Trophoblast cell (in vitro differentiated cells and primary cell): ENCODE measurements at regions not wholly inside any gene's neighbourhood (a gene's known extent, or its start where the extent isn't known, plus 50 kb on each side); places are given as distances from the start of the nearest gene placed in this dataset.
A peak's percentile ranks its signal among the peaks of the same experiment; 100 is the strongest.

Source experiments
- DNase-seq, 2 donors: peaks; one replicate each; pipeline ENCODE4 v3.0.0-alpha.2; 2016
- H2AFZ ChIP-seq: 2 replicates; pipeline ENCODE4 v1.6.1; 2013; ENCODE audit warnings: low read length, moderate library complexity, mild to moderate bottlenecking; ENCODE audit not compliant: insufficient read depth, poor library complexity
- H2AK5ac ChIP-seq: 2 replicates; pipeline ENCODE4 v1.6.1; 2013; ENCODE audit warnings: mild to moderate bottlenecking, low read length
- H2BK120ac ChIP-seq: 2 replicates; pipeline ENCODE4 v1.6.1; 2013; ENCODE audit warnings: low read length, mild to moderate bottlenecking, moderate library complexity; ENCODE audit not compliant: insufficient read depth, poor library complexity
- H2BK12ac ChIP-seq: 2 replicates; pipeline ENCODE4 v1.6.1; 2013; ENCODE audit warnings: mild to moderate bottlenecking, low read length, moderate library complexity
- H2BK5ac ChIP-seq: 2 replicates; pipeline ENCODE4 v1.6.1; 2013; ENCODE audit warnings: low read length, low read depth, moderate library complexity, mild to moderate bottlenecking; ENCODE audit not compliant: poor library complexity
- H3K14ac ChIP-seq: 2 replicates; pipeline ENCODE4 v1.6.1; 2013; ENCODE audit warnings: mild to moderate bottlenecking, low read length
- H3K18ac ChIP-seq: 2 replicates; pipeline ENCODE4 v1.6.1; 2013; ENCODE audit warnings: mild to moderate bottlenecking, low read length
- H3K23ac ChIP-seq: 2 replicates; pipeline ENCODE4 v1.6.1; 2013; ENCODE audit warnings: low read length
- H3K27ac ChIP-seq: 2 replicates; pipeline ENCODE4 v1.5.1; 2013; ENCODE audit warnings: low read depth, mild to moderate bottlenecking, inconsistent platforms, low read length, moderate library complexity
- H3K27me3 ChIP-seq: 2 replicates; pipeline ENCODE4 v1.6.1; 2013; ENCODE audit warnings: inconsistent platforms, mild to moderate bottlenecking, low read length, moderate library complexity; ENCODE audit not compliant: insufficient read depth
- H3K36me3 ChIP-seq, 2 experiments: 1 replicate in 1 of 2; 2 replicates in 1 of 2; pipeline ENCODE4 v1.6.1; 2013; ENCODE audit warnings: low read length in 2 of 2, mild to moderate bottlenecking in 2 of 2, moderate library complexity in 1 of 2; ENCODE audit not compliant: insufficient read depth in 2 of 2, control insufficient read depth in 1 of 2
- H3K4ac ChIP-seq: 2 replicates; pipeline ENCODE4 v1.6.1; 2013; ENCODE audit warnings: low read depth, mild to moderate bottlenecking, low read length, moderate library complexity
- H3K4me1 ChIP-seq, 2 experiments: 1 replicate in 1 of 2; 2 replicates in 1 of 2; pipeline ENCODE4 v1.6.1; 2013; ENCODE audit warnings: low read length in 2 of 2, mild to moderate bottlenecking in 2 of 2, moderate library complexity in 1 of 2; ENCODE audit not compliant: insufficient read depth in 2 of 2, control insufficient read depth in 1 of 2
- H3K4me2 ChIP-seq: 2 replicates; pipeline ENCODE4 v1.6.1; 2013; ENCODE audit warnings: inconsistent platforms, mild to moderate bottlenecking, low read length, moderate library complexity
- H3K4me3 ChIP-seq: 2 replicates; pipeline ENCODE4 v1.5.1; 2013; ENCODE audit warnings: mild to moderate bottlenecking, low read depth, low read length, inconsistent platforms
- H3K79me1 ChIP-seq: one replicate; pipeline ENCODE4 v1.6.1; 2013; ENCODE audit warnings: low read length
- H3K79me2 ChIP-seq: 2 replicates; pipeline ENCODE4 v1.6.1; 2013; ENCODE audit warnings: low read length, mild to moderate bottlenecking; ENCODE audit not compliant: control insufficient read depth, insufficient read depth, poor library complexity
- H3K9ac ChIP-seq: 2 replicates; pipeline ENCODE4 v1.6.1; 2013; ENCODE audit warnings: mild to moderate bottlenecking, low read length
- H3K9me3 ChIP-seq: 2 replicates; pipeline ENCODE4 v1.6.1; 2013; ENCODE audit warnings: low read depth, mild to moderate bottlenecking, control low read depth, inconsistent platforms, low read length; ENCODE audit not compliant: insufficient read depth
- H4K12ac ChIP-seq: 2 replicates; pipeline ENCODE4 v1.6.1; 2013; ENCODE audit warnings: low read depth, mild to moderate bottlenecking, low read length, moderate library complexity
- H4K8ac ChIP-seq: 2 replicates; pipeline ENCODE4 v1.6.1; 2013; ENCODE audit warnings: low read depth, mild to moderate bottlenecking, low read length, moderate library complexity
- H4K91ac ChIP-seq: one replicate; pipeline ENCODE4 v1.6.1; 2013; ENCODE audit warnings: low read depth, mild to moderate bottlenecking, low read length, moderate library complexity
- WGBS: extraction: QIAGEN DNeasy Blood & Tissue Kit; methylation state at CpG from one replicate; pipeline ENCODE4 v1.1.7; 2013; ENCODE audit warnings: missing lambda C conversion rate; ENCODE audit not compliant: insufficient read length, insufficient coverage; ENCODE audit errors: extremely low coverage; 5-methylcytosine and 5-hydroxymethylcytosine counted together

DNA sequence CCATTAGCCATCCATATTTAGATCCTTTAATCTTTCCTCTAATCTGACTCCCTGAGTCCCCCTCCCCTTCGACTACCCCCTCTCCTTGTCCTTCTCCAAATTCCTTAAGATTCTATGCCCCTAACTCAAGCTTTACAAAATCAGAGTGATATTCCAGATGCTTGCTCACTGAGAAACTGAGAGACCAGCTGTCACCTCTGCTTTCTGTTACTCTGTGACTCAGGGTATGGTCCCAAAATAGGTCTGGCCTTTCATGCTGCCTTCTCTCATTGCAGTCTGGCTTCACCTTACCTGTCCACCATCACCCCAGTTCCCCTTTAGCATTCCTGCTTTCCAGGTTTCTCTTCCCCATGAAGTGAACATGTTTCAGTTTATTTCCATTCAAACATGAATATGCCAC lies 383.3 kb upstream of the SLC30A5 start:
- Histone ChIP-seq H2BK5ac (no peak overlapping the region), H3K4me1 (peaks cover 3 to 5% of the 10 kb centered on the region in 2 experiments), H4K8ac (no peak overlapping the region), H3K18ac (no peak overlapping the region), H3K79me1 (no peaks in the 10 kb centered on the region), H3K4ac (no peak overlapping the region), H2BK120ac (no peak overlapping the region), H3K4me3 (no peak overlapping the region), H2AK5ac (no peak overlapping the region), H2BK12ac (no peak overlapping the region), H3K9ac (no peak overlapping the region), H3K14ac (no peak overlapping the region), H3K27ac (no peak overlapping the region), H3K23ac (no peak overlapping the region), H3K36me3 (no peaks in the 10 kb centered on the region), H3K9me3 (no peaks in the 10 kb centered on the region), H3K4me2 (no peak overlapping the region), H3K27me3 (no peaks in the 10 kb centered on the region), H3K79me2 (peaks cover 2% of the 10 kb centered on the region), H4K91ac (no peak overlapping the region), H2AFZ (no peak overlapping the region), H4K12ac (no peak overlapping the region)
- WGBS = no CpG with 5 or more reads among the region's 1 CpG
- DNase-seq = no peak

DNA sequence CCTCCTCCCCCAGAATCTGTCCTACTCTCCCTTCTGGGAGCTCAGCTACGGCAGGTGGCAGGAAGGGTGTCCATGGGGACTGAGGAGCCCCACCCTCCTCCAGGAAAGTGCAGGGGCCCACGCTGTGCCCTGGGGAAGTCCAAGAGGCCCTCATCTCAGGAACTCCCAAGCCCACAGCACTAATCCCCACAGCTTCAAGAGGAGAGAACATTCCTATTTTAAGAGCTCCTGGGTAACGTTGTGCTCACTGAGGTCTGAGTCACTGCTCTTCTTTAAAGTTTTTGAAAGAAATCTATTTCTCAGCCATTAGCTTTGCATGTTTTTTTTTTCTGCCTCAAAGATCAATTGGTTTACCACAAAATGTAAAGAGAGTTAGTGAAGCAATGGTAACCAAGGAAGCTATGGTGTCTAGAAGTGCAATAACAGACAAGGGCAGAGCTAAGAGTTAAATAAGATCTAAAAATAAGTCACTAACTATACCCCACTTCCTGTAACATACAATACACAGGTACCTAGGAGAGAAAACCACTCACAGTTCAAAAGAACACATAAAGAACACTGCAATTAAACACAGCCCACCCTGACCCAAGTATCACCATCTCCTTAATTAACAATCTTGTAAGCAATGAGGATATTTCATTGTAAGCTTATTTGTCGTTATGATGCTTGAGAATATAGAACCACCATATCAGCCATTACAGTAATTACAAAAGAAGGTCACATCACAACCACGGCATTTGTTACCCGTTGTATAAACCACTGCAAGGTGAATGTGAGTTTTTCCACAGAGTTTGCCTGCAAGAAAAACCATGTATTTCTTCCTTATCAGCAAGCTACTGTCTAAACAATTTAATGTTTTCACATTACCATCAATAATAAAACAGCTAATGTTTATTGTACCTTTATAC lies 382.3 kb upstream of the SLC30A5 start:
- Histone ChIP-seq H3K27me3 (no peaks in the 10 kb centered on the region), H3K4me3 (no peak overlapping the region), H3K18ac (no peak overlapping the region), H3K79me2 (peaks cover 2% of the 10 kb centered on the region), H2BK12ac (peak overlapping the region; percentile 45), H2BK120ac (no peak overlapping the region), H3K14ac (peak overlapping the region; percentile 73), H2AFZ (no peak overlapping the region), H4K91ac (peak overlapping the region; percentile 68), H3K4me1 (peaks cover 3 to 5% of the 10 kb centered on the region in 2 experiments), H3K4me2 (no peak overlapping the region), H2BK5ac (no peak overlapping the region), H4K12ac (no peak overlapping the region), H3K36me3 (no peaks in the 10 kb centered on the region), H3K4ac (no peak overlapping the region), H3K9me3 (no peaks in the 10 kb centered on the region), H4K8ac (peak overlapping the region; percentile 51), H2AK5ac (no peak overlapping the region), H3K23ac (no peak overlapping the region), H3K27ac (no peak overlapping the region), H3K9ac (no peak overlapping the region), H3K79me1 (no peaks in the 10 kb centered on the region)
- DNase-seq = no peak
- whole genome bisulfite sequencing = no CpG with 5 or more reads among the region's 6 CpGs

DNA sequence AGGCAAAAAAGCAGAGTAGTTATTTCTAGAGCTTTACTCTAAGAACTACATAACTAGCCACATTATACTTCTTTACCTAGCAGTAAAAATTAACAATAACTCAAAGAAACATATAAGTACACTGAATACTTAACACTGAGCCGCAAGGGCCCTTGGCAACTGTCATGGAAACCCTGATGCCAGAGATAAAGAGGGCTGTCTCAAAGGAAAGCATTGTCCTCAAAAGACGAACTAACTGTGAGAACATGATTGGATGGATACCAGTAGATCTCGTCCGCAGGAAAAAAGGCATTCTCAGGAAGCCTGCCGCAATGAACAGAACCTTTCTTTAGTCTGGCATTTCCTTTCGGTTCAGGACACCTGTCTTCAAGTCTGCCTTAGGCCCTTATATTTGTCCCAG lies 379.0 kb upstream of the SLC30A5 start:
- no peak overlapping the region for H3K4ac ChIP-seq
- no CpG with 5 or more reads among the region's 6 CpGs for WGBS

DNA sequence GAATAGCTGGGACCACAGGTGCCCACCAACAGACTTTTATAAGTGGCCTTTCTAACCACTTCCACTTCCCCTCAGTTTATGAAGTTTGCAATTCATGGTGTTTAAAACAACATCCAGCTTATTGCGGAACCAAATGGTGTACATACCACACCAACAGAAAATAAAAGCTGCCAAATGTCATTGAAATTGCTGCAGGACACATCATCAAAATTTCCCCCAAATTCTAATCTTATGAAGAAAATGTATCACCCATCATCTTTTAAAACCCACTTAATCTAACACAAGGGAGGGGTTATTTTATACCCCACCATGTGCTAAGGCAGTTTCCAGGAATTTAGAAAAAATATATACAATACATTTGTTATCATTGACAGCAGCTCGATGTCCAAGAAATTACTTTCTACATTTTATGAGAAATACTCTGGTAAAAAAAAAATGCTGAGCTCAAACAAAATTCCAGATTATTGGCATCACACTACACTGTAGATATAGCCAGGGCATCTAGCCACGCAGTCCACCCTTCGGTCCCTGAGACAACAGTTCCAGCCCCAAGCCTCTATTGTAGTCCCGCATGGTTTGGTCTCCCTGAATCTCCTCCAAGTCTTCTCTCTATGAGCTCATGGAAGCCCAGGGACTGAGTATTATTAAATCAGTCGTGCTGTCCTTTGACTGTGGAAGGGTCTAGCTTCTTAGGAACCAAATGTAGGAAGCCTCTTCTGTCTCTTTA lies 372.8 kb upstream of the SLC30A5 start:
- H3K14ac ChIP-seq = no peak overlapping the region
- H3K36me3 ChIP-seq = no peaks in the 10 kb centered on the region
- H2AFZ ChIP-seq = no peak overlapping the region
- no peak overlapping the region for H2BK12ac ChIP-seq
- no peak overlapping the region for H3K4ac ChIP-seq
- H3K27me3 ChIP-seq = no peaks in the 10 kb centered on the region
- no peaks in the 10 kb centered on the region for H3K4me1 ChIP-seq
- no peak overlapping the region for H4K8ac ChIP-seq
- no peak overlapping the region for H3K27ac ChIP-seq
- no peak overlapping the region for H3K18ac ChIP-seq
- no CpG with 5 or more reads among the region's 6 CpGs for WGBS
- H3K79me1 ChIP-seq = no peaks in the 10 kb centered on the region
- no peak overlapping the region for H3K4me3 ChIP-seq
- no peak for DNase-seq
- H3K4me2 ChIP-seq = no peak overlapping the region
- no peaks in the 10 kb centered on the region for H3K79me2 ChIP-seq
- no peak overlapping the region for H4K12ac ChIP-seq
- no peak overlapping the region for H2BK5ac ChIP-seq
- H3K9me3 ChIP-seq = no peaks in the 10 kb centered on the region
- no peak overlapping the region for H2AK5ac ChIP-seq
- no peak overlapping the region for H2BK120ac ChIP-seq
- H4K91ac ChIP-seq = no peak overlapping the region
- no peak overlapping the region for H3K9ac ChIP-seq
- H3K23ac ChIP-seq = no peak overlapping the region

More for the DNA sequence above, 379.0 kb upstream of the SLC30A5 start:
- no peak overlapping the region for H2AFZ ChIP-seq
- H3K14ac ChIP-seq = no peak overlapping the region
- no peak overlapping the region for H2BK5ac ChIP-seq
- no peak overlapping the region for H3K4me2 ChIP-seq
- H3K4me1 ChIP-seq = peaks cover 3 to 5% of the 10 kb centered on the region in 2 experiments
- H4K8ac ChIP-seq = no peak overlapping the region
- H3K9me3 ChIP-seq = no peaks in the 10 kb centered on the region
- H3K79me1 ChIP-seq = no peaks in the 10 kb centered on the region
- no peaks in the 10 kb centered on the region for H3K36me3 ChIP-seq
- no peak overlapping the region for H3K4me3 ChIP-seq
- peaks cover 2% of the 10 kb centered on the region for H3K79me2 ChIP-seq
- no peaks in the 10 kb centered on the region for H3K27me3 ChIP-seq
- no peak overlapping the region for H2BK12ac ChIP-seq
- no peak overlapping the region for H4K91ac ChIP-seq
- no peak overlapping the region for H3K18ac ChIP-seq
- DNase-seq = no peak
- no peak overlapping the region for H3K27ac ChIP-seq
- no peak overlapping the region for H3K9ac ChIP-seq
- H2BK120ac ChIP-seq = no peak overlapping the region
- no peak overlapping the region for H3K23ac ChIP-seq
- no peak overlapping the region for H4K12ac ChIP-seq
- no peak overlapping the region for H2AK5ac ChIP-seq
